CD4-positive, alpha-beta T cell treated with Interferon alpha-2 for 1 hour (primary cell): ENCODE measurements at regions not wholly inside any gene's neighbourhood (a gene's known extent, or its start where the extent isn't known, plus 50 kb on each side); places are given as distances from the start of the nearest gene placed in this dataset.
"Not testable (repeated sequence)": the region's sequence is repeated elsewhere in the genome, so short reads cannot be mapped to it uniquely, and the experiment has no call there.

Experiments used
- DNase-seq, 2 donors: peaks; one replicate each; pipeline ENCODE4 v3.0.0-alpha.2; 2020 to 2022

DNA sequence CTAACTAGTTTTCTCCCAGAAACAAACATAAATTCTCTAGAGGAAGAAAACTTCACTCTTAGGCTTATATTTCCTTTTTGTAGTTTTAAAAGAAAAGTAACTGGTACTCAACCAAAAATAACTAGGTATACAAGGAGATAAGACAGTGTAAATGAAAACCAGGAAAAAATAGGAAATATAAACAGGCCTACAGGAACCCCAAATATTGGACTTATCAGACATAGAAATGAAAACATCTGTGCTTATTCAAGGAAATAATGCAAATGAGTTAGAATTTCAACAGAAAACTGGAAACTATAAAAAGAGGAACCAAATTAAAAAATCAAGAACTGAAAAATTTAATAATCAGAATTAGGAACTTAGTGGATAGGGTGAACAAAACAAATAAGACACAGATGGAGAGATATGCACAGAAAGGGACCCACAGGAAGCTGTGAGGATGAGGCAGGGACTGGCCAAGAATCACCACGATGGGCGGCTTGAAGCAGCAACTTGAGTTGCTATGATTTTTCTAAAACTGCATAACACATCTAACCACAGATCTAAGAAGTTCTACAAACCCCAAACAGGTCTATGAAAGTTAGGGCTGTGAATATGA is 67.5 kb upstream of the ACTRT2 start:
- DNase-seq, result no peak

DNA sequence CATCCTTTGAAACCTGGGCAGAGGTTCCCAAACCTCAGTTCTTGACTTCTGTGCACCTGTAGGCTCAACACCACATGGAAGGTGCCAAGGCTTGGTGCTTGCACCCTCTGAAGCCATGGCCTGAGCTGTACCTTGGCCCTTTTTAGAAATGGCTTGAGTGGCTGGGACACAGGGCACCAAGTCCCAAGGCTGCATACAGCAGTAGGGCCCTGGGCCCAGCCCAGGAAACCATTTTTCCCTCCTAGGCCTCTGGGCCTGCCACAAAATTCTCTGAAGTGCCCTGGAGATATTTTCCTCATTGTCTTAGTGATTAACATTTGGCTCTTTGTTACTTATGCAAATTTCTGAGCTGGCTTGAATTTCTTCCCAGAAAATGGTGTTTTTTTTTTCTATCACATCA is 65.6 kb upstream of the ACTRT2 start:
- no peak for DNase-seq

DNA sequence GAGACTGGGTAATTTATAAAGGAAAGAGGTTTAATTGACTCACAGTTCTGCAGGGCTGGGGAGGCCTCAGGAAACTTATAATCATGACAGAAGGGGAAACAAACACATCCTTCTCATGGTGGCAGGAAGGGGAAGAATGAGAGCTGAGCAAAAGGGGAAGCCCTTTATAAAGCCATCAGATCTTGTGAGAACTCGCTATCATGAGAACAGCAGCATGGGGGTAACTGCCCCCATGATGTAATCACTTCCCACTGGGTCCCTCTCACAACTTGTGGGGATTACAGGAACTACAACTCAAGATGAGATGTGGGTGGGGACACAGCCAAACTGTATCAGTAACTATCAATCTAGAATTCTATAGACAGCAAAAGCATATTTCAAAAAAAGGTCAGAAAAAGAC is 64.7 kb upstream of the ACTRT2 start:
- no peak for DNase-seq

DNA sequence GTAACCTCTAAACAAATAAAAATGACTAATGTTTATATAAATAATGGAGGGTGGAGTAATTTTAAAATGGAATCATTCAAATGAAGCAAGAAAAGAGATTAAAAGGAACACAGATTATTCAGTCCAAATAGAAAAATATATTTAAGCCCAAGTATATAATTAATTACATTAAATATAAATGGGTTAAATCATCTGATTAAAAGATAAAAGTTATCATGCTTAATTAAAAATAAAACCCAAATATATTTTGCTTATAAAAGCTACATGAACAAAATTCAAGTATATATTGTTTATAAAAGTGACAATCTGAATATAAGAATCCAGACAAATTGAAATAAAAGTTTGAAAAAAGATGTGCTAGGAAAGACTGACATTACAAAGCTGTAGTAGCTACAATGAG is 63.9 kb upstream of the ACTRT2 start:
- no peak for DNase-seq

DNA sequence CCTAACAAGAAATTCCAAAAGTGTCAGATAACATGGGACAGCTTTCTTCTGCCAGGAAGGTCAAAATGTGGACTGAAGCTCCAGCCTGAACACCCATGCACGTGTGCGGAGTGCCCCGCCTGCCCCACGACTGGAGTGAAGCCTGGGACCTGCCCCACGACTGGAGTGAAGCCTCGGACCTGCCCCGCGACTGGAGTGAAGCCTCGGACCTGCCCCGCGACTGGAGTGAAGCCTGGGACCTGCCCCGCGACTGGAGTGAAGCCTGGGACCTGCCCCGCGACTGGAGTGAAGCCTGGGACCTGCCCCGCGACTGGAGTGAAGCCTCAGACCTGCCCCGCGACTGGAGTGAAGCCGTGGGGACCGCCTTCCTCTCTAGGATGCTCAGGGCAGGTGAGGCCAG is 61.4 kb upstream of the ACTRT2 start:
- DNase-seq, result not testable (repeated sequence)

DNA sequence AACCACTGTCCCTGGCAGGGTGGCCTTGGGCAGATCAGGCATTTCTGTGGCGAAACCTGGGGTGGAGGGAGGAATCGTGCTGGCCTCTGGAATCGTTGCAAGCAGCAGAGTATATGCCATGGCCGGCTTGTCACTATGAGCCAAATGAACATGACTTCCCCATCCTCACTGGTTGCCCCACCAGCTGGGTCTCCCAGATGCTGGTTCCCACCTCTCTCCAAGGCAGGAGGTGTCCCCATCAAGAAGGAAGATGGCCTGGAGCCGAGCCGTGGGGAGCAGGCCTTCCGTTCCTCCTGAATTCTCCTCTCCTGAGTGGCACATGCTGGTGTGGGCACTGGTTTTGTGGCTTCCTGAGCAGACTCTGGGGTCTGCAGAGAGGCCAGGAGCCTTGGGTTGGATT is 60.2 kb upstream of the ACTRT2 start:
- no peak for DNase-seq

DNA sequence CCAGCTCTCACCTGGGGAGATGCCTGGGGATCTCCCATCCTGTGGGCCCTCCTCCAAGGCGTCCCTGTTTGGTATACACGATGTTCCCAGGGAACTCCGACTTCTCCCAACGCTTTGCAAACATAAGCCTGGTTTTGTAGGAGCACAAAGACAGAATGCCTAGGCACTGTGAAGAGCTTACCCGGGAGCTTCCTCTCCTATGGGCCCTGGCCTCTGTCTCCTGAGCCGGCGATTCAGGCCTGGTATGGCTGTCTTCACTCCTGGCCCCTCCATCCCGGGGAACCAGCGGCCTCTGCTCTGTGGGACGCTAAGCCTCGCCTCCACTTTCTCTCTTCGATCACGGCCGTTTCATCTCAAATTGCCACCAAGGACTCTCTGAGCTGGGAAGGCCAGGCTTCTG is 59.6 kb upstream of the ACTRT2 start:
- DNase-seq, result no peak

DNA sequence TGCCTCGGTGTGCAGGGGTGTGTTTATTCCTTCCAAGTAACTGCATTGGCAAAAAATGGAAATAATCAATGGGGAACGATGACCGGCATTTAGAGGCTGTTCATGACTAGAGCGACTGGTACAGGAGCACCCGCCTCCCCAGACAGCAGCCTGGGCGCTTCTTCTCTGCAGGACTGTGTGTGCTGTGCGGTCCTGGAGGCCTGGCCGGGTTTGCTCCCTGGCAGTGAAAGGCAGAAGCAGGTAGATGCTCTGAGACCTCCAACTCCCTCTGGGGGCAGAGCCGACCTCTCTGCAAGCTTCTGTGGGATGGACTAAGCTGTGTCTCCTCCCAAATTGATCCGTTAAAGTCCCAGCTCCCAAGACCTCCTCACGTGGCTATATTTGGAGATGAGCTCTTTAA is 59.2 kb upstream of the ACTRT2 start:
- DNase-seq, result no peak

DNA sequence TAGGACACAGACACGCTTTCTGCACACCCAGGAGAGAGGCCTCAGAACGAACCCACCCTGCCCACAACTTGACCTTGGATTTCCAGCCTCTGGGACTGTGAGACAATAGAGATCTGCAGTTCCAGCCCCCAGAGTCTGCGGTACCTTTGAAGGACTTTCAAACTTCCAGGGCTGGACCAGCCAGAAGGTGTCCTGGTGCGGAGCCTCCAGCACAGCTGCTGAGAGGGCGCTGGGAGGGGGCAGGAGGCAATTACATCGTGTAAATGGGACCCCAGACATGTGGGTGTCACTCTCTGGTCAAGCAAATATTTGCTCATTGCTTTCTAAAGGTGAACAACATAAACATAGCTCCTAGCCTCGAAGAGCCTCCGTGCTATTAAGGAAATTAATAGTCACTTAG is 58.7 kb upstream of the ACTRT2 start:
- DNase-seq, result no peak

DNA sequence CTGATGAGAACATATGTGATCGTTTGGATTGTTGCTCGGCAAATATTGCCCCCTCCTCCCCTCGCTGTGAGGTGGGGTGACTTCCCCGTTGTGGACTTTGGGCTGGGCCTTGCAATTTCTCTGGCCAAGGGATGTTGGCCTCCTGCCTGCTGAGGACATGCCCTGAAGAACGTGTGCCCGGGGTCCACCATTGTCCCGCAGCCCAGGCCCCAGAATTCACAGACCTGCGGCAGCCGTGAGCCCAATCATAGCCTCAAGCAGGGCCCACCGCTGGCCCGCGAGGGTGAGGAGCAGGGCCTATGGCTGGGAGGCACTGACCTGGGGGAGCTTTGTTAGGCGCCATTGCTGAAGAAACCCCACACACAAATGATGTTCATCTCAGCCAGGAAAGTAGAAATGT is 58.3 kb upstream of the ACTRT2 start:
- no peak for DNase-seq

DNA sequence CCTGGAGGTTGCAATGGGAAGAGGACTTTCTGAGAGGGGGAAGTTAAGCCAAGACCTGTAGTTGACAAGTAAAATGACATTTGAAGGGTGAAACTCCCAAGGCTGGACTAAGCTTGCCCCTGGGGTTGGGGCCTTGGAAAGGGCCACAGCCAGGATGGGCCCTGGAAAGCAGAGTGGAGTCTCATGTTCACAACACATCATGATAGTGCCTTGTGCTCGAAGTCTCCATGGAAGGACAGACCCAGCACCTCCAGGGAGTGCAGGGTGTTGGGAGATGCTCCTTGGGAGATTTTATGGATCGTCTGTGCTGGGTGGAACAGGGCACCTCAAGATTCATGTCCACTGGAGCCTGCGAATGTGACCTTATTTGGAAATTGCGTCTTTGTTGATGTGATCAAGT is 55.6 kb upstream of the ACTRT2 start:
- DNase-seq, result no peak

DNA sequence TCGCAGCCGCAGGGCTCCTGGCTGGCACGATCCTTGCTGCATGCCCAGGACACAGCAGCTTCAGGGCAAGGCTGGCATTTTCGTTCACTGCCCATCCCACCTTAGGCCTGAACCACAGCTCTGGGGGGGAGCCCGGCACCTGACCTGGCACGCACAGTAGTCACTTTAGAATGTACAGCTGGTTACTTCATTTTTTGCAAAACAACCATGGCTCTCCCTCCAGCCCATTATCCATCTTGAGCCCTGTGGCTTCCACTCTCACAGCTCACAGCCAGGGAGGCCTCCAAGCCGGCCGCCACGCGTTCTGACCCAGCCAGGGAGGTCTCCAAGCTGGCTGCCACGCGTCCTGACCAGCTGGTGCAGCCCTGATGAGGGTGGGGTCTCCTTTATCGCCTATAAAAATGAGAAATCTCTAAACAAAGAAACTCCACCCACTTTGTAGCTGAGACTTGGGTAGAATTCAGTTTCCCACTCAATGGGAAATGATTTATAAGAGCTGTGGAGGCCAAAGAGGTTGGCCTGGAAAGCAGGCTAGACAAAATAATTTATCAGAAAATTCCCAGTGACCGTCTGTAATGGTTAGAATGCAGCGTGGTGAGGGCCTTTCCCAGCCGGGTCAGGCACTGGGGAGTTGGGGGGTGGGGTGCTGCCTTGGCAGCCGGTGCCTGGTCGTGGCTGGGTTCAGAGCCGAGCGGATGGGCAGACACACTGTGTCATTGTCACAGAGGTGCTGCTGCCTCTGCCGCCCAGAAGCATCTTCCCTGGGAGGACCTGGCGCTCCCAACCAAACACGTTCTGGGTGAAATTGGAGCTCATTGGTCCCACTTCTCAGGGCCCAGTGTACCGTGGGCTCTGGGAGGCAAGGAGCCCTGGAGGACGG is 54.6 kb upstream of the ACTRT2 start:
- no peak for DNase-seq

DNA sequence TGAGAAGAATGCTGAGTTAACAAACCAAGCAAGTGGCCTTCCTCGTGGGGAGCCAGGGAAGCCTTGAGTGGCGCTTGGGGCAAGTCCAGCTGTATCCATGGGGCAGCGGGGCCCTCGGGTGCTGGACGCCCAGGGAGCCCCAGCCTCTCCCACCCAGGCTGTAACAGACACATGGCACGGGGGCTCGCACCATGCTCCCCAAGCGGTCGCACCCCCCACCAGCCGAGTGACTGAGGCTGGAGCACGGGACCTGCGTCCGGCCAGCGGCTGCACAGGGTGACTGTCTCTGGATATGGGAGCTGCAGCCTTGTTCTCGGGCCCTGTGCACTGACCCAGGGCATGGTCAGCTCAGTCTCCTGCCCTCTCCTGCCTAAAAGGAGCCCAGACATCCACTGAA is 53.9 kb upstream of the ACTRT2 start:
- DNase-seq, result no peak

DNA sequence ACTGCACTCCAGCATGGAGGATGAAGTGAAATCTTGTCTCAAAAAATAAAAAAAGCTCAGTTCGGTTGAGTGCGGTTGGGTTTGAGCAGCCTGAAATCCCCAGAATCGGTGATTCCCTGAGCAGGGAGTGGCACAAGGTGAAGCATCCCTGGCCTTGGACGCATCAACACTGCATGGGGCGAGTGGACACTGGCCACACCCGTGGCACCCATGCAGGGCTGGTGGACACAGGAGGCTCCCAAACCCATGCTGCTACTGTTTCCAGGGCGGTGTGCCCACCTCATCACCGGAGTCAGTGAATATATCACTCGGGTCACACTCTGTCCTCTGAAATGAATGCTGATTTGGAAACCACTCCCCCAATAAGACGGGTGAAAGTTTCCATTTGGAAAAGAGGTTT is 53.4 kb upstream of the ACTRT2 start:
- DNase-seq, result no peak

DNA sequence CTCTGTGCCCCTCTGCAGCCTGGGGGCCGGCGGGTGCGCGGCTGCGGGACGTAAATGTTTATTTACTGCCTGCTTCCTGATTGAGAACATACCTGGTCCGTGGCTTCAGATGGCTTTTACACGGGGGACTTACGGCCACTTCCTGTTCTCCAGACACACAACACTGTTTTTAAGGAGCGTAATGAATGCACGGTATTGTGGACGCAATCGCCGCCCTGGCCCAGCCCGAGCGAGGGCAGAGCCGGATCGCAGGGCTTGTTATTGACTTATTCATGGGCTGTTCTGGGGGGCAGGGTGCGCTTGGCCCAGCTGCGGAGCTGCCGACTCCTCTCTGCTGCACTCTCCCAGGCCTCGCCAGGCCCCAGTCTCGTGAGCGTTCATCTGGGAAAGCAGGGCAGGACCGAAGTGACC is 52.8 kb upstream of the ACTRT2 start:
- no peak for DNase-seq

DNA sequence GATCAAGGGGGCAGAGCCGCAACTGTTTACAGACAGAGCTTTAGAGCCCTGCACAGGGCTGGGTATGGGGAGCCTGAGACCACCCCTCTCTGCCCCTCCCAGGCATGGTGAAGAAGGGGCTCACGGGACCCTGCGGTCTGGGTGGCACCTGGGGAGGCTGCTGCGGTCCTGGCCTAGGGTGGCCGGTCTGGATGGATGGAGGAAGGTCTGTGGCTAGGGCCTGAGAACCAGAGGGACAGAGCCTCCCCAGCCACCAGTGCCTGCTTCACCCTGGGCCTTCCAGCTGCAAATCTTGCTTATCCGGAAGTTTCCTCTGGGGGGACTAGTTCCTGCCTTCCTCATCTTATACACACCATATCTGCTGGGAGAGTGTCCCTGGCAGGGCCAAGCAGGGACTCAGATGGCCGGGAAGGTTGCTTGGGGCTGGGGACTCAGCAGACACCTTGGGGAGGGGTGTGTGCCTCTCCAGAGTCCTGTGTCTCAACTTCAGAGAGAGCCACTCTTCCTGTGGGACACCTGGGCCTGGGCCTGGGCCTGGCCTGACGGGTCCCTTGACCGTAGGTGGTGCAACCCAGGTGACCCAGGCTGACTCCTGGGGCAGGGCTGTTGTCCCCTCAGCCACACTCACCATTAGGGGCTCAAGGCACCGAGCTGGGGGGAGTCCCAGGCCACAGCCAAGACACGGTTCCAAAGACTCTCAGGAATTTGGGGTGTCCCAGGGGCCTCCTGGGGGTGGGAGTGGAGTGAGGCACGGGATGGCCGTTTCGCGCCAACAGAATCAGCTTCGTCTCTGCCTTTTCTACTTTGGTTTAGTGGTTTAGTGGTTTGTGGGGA is 52.0 kb upstream of the ACTRT2 start:
- no peak for DNase-seq

DNA sequence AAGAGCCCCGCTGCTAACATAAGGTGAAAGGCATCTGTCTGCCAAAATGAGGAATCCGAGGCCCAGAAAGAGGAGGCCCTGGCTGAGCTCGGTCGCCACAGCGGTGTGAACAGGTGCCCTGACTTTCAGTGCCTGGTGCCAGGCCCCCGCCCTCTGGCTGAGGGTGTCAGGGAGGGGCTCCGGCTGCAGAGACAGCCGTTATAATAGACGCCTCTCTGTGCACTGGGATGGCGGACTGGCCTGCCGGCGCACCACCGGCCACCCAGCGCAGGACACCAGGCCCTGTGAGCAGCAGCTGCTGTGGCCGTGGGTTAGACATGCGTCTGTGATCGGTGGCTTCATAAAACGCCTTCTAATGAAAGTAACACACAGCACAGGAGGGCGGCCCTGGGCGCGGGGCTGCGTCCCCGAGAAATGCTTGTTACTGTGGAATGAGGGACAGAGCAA is 51.4 kb upstream of the ACTRT2 start:
- no peak for DNase-seq

DNA sequence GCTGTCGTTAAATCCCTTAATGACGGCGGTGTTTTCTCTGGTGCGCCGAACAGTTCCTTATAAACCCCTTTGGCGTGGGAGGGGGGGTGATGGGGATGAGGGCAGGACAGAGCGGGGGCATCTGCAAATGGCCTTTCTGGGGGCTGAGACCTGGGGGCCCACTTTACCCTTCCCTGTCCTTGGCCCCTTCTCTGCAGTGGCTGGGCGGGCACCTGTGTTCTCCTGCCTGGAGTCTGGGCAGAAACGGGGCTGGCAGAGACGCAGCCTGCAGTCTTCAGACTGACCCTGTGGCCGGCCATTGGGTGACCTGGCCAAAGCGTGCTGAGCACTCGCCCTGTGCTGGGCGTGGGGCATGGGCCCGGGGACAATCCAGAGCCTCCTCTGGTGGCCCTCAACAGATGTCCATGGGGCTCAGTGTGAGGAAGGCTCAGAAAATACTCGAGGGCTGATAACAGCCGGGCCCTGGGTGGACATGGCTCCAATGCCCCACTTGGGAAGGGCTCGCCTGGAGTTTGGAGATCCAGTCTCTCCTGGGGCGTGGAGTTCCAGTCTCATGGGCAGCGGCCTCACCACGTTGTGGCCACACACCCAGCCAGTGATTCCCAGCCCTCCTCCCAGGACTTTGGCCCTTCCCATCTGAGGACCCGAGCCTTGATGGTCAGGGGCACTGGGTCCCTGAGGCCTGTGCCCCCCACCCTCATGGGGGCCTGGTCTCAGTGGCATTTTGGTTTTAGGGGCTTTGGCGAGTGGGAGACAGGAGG is 50.8 kb upstream of the ACTRT2 start:
- no peak for DNase-seq

DNA sequence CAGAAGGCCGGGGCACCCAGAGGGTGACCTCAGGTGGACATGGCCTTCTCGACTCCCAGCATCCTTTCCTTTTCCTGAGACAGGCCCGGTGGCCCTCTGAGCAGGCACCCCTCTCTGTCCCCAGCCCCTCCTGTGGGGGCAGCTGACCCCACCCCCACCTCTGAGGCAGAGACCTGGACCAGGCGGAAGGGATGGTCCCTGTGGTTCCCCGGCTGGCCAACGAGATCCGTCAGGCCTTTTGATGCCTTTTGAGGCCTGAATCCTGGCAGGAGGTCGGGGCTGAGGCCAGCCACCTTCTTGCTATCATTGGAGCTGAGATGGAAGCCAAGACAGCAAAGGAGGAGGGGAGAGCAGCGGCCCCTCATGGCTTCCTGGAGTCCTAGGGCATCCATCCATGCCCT is 50.2 kb upstream of the ACTRT2 start:
- DNase-seq, result no peak
